Mesendoderm (in vitro differentiated cells): ENCODE measurements at regions not wholly inside any gene's neighbourhood (a gene's known extent, or its start where the extent isn't known, plus 50 kb on each side); places are given as distances from the start of the nearest gene placed in this dataset.

Experiments
- DNase-seq: peaks from one replicate; pipeline ENCODE4 v3.0.0; 2013
- H2AK5ac ChIP-seq: 2 replicates; pipeline ENCODE4 v1.6.1; 2013; ENCODE audit warnings: low read length, inconsistent platforms
- H2BK120ac ChIP-seq: 2 replicates; pipeline ENCODE4 v1.6.1; 2013; ENCODE audit warnings: low read depth, mild to moderate bottlenecking, low read length, moderate library complexity, mixed read lengths
- H2BK15ac ChIP-seq: replicated peaks from 2 replicates; pipeline ENCODE4 v1.6.1; 2013; ENCODE audit warnings: low read depth, mild to moderate bottlenecking, moderate library complexity
- H2BK5ac ChIP-seq: 2 replicates; pipeline ENCODE4 v1.6.1; 2013; ENCODE audit warnings: low read length, inconsistent platforms
- H3K18ac ChIP-seq: 2 replicates; pipeline ENCODE4 v1.6.1; 2013; ENCODE audit warnings: mild to moderate bottlenecking, low read length, mixed read lengths
- H3K23ac ChIP-seq: one replicate; pipeline ENCODE4 v1.6.1; 2013; ENCODE audit warnings: low read length
- H3K27ac ChIP-seq: 2 replicates; pipeline ENCODE4 v1.5.1; 2013; ENCODE audit warnings: low read depth, mild to moderate bottlenecking, inconsistent platforms, low read length, moderate library complexity
- H3K27me3 ChIP-seq: 2 replicates; pipeline ENCODE4 v1.6.1; 2013; ENCODE audit warnings: low read length, control low read depth, mild to moderate bottlenecking, inconsistent platforms; ENCODE audit not compliant: insufficient read depth, poor library complexity
- H3K36me3 ChIP-seq: 2 replicates; pipeline ENCODE4 v1.6.1; 2013; ENCODE audit warnings: low read length, inconsistent platforms; ENCODE audit not compliant: control insufficient read depth, insufficient read depth
- H3K4ac ChIP-seq: one replicate; pipeline ENCODE4 v1.6.1; 2013; ENCODE audit warnings: low read depth, mild to moderate bottlenecking, low read length, moderate library complexity
- H3K4me1 ChIP-seq: 2 replicates; pipeline ENCODE4 v1.6.1; 2013; ENCODE audit warnings: low read depth, low read length, inconsistent platforms; ENCODE audit not compliant: control insufficient read depth
- H3K4me2 ChIP-seq: 2 replicates; pipeline ENCODE4 v1.6.1; 2013; ENCODE audit warnings: low read length
- H3K4me3 ChIP-seq: 2 replicates; pipeline ENCODE4 v1.5.1; 2013; ENCODE audit warnings: mild to moderate bottlenecking, low read length
- H3K56ac ChIP-seq: one replicate; pipeline ENCODE4 v1.6.1; 2013; ENCODE audit warnings: low read length
- H3K79me1 ChIP-seq: 2 replicates; pipeline ENCODE4 v1.6.1; 2013; ENCODE audit warnings: low read length, inconsistent platforms
- H3K79me2 ChIP-seq: 2 replicates; pipeline ENCODE4 v1.6.1; 2013; ENCODE audit warnings: mild to moderate bottlenecking, low read length; ENCODE audit not compliant: control insufficient read depth, insufficient read depth
- H3K9ac ChIP-seq: 2 replicates; pipeline ENCODE4 v1.6.1; 2013; ENCODE audit warnings: low read length, inconsistent platforms
- H4K5ac ChIP-seq: one replicate; pipeline ENCODE4 v1.6.1; 2013; ENCODE audit warnings: low read length
- H4K8ac ChIP-seq: one replicate; pipeline ENCODE4 v1.6.1; 2013; ENCODE audit warnings: low read depth, mild to moderate bottlenecking, control low read depth, low read length, moderate library complexity
- WGBS: extraction: QIAGEN DNeasy Blood & Tissue Kit; methylation state at CpG from one replicate; pipeline ENCODE4 v1.1.7; 2013; ENCODE audit warnings: low lambda C conversion rate, missing lambda C conversion rate; ENCODE audit not compliant: insufficient coverage; ENCODE audit errors: extremely low coverage; 5-methylcytosine and 5-hydroxymethylcytosine counted together

DNA sequence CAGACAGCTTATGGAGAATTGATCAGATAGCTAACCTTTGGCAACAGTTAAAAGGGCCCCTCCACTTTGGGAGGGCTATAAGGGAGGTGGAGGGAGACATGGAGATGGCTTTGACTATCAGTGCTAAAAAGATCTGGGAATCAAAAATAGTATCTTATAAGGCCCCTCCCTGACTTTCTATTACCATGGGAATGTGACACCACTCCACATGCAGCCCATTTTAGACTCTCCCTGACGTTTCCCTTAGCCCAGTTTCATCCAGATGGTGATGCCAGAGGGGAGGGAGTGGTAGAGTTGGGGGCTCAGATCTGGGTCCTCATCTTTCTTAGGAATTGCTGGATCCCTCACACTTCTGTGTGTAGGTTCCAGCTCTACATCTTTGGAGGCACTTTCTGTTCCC lies 200.0 kb upstream of the DTNBP1 start:
- H3K79me2 ChIP-seq, result no peaks in the 10 kb centered on the region
- H4K5ac ChIP-seq, result no peak overlapping the region
- H3K36me3 ChIP-seq, result no peaks in the 10 kb centered on the region
- DNase-seq, result no peak
- H3K9ac ChIP-seq, result no peak overlapping the region
- no peak overlapping the region for H3K56ac ChIP-seq
- H2BK120ac ChIP-seq, result no peak overlapping the region
- WGBS, result no CpG with 5 or more reads among the region's 1 CpG
- H4K8ac ChIP-seq, result no peak overlapping the region
- H3K4me2 ChIP-seq, result no peak overlapping the region
- no peak overlapping the region for H3K23ac ChIP-seq
- no peak overlapping the region for H3K27ac ChIP-seq
- no peaks in the 10 kb centered on the region for H3K27me3 ChIP-seq
- H2BK5ac ChIP-seq, result no peak overlapping the region
- no peaks in the 10 kb centered on the region for H3K79me1 ChIP-seq
- no peak overlapping the region for H2AK5ac ChIP-seq
- H3K4ac ChIP-seq, result no peak overlapping the region
- no peak overlapping the region for H3K4me3 ChIP-seq
- no peak overlapping the region for H2BK15ac ChIP-seq
- H3K4me1 ChIP-seq, result no peaks in the 10 kb centered on the region
- H3K18ac ChIP-seq, result no peak overlapping the region

DNA sequence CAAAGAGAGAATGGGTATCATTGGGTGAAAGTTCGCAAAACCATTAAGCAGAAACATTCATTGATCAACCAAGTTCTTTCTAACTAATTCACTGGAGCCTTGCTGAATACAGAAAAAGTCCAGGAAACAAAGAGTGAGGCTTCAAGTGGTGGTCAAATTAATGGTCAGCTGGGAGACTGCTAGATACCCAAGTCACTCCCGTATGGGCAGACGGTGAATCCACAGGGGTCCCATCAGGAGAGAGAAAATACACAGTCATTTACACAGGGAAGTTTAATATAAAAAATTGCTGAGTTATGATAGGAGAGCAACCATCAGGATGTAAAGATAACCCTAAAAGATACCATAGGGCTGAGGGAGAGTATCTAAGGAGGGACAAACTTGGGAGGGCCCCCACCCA lies 198.7 kb upstream of the DTNBP1 start:
- no peaks in the 10 kb centered on the region for H3K27me3 ChIP-seq
- no peaks in the 10 kb centered on the region for H3K4me1 ChIP-seq
- no peak overlapping the region for H3K4me3 ChIP-seq
- no peaks in the 10 kb centered on the region for H3K36me3 ChIP-seq
- no peak overlapping the region for H3K9ac ChIP-seq
- WGBS, result no CpG with 5 or more reads among the region's 3 CpGs
- no peak overlapping the region for H3K56ac ChIP-seq
- no peak for DNase-seq
- H3K18ac ChIP-seq, result no peak overlapping the region
- H2AK5ac ChIP-seq, result no peak overlapping the region
- no peak overlapping the region for H3K27ac ChIP-seq
- H3K79me2 ChIP-seq, result no peaks in the 10 kb centered on the region
- H3K4ac ChIP-seq, result no peak overlapping the region
- no peak overlapping the region for H4K5ac ChIP-seq
- no peaks in the 10 kb centered on the region for H3K79me1 ChIP-seq
- H3K23ac ChIP-seq, result no peak overlapping the region
- no peak overlapping the region for H4K8ac ChIP-seq
- H2BK120ac ChIP-seq, result no peak overlapping the region
- H2BK15ac ChIP-seq, result no peak overlapping the region
- no peak overlapping the region for H3K4me2 ChIP-seq
- no peak overlapping the region for H2BK5ac ChIP-seq

DNA sequence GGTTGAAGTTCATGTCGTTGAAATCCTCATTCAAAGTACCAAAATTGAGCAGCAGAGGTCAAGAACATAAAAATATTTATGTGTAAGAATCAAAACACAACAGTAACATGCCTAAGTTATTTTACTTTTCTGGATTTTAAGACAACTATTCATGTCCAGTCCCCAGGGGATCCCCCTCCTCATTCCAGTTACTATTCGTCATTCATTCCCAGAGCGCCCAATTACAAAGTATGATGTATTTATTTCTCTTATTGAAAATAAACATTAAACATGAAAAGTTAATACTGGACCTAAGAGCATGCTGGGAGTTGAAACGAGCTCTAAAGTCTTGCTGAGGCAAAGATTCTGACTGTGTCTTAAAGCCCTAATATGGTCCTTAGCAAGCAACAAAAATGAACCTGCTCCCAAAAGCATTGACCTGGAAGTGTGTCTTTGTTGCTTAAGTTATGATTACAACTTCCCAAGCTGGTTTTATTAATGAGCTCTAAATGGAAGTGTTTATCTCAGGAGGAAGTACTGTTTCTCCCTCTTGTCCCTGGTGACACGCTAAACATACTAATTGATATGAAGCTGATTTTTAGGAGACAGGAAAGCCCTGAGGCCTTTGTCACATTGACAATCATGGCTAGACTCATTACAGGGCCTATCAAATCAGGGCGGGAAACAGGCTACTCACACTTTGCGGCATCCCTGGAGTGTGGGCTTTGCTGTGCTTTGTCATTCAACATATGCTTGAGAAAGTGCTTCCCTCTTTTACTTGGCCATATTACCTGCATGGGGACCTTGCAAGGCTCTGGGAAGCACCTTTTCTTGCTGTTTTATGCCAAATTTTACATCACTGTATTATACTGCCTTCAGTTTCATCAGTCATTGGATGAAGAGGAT lies 192.2 kb upstream of the DTNBP1 start:
- no peak overlapping the region for H2AK5ac ChIP-seq
- H3K4ac ChIP-seq, result no peak overlapping the region
- no peaks in the 10 kb centered on the region for H3K36me3 ChIP-seq
- H3K23ac ChIP-seq, result no peak overlapping the region
- DNase-seq, result peak; percentile 59
- H3K9ac ChIP-seq, result no peak overlapping the region
- no peaks in the 10 kb centered on the region for H3K27me3 ChIP-seq
- no peak overlapping the region for H3K4me2 ChIP-seq
- no CpG with 5 or more reads among the region's 7 CpGs for WGBS
- no peaks in the 10 kb centered on the region for H3K4me1 ChIP-seq
- no peak overlapping the region for H3K56ac ChIP-seq
- H4K8ac ChIP-seq, result no peak overlapping the region
- no peaks in the 10 kb centered on the region for H3K79me2 ChIP-seq
- H3K4me3 ChIP-seq, result no peak overlapping the region
- H2BK120ac ChIP-seq, result no peak overlapping the region
- H3K27ac ChIP-seq, result no peak overlapping the region
- no peaks in the 10 kb centered on the region for H3K79me1 ChIP-seq
- no peak overlapping the region for H2BK5ac ChIP-seq
- no peak overlapping the region for H2BK15ac ChIP-seq
- H4K5ac ChIP-seq, result no peak overlapping the region
- no peak overlapping the region for H3K18ac ChIP-seq

DNA sequence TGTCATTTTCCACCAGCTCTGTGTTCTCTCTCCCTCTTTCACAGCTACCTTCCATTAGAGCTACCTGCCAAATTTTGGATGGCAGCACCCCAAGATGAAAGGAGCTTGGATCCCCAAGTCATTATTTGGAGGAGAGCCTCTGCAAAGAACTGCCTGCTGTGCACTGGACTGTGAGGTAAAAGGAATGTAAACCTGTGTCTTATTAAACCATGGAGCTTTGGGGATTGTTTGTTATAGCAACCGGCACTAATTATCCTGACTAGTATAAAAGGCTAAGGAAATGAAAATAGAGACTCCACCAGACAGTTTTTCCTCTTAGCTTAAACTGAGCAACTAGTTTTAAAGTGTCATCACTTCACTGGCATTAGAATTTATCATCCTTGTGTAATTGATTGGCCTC lies 191.6 kb upstream of the DTNBP1 start:
- Histone ChIP-seq H3K79me2 (no peaks in the 10 kb centered on the region), H4K5ac (no peak overlapping the region), H3K4me2 (no peak overlapping the region), H2AK5ac (no peak overlapping the region), H4K8ac (no peak overlapping the region), H3K27ac (no peak overlapping the region), H3K18ac (no peak overlapping the region), H3K9ac (no peak overlapping the region), H3K56ac (no peak overlapping the region), H2BK15ac (no peak overlapping the region), H3K4me1 (no peaks in the 10 kb centered on the region), H2BK5ac (no peak overlapping the region), H3K27me3 (no peaks in the 10 kb centered on the region), H3K23ac (no peak overlapping the region), H3K4ac (no peak overlapping the region), H2BK120ac (no peak overlapping the region), H3K79me1 (no peaks in the 10 kb centered on the region), H3K4me3 (no peak overlapping the region), H3K36me3 (no peaks in the 10 kb centered on the region)
- DNase-seq, result no peak
- no CpG with 5 or more reads among the region's 1 CpG for WGBS

DNA sequence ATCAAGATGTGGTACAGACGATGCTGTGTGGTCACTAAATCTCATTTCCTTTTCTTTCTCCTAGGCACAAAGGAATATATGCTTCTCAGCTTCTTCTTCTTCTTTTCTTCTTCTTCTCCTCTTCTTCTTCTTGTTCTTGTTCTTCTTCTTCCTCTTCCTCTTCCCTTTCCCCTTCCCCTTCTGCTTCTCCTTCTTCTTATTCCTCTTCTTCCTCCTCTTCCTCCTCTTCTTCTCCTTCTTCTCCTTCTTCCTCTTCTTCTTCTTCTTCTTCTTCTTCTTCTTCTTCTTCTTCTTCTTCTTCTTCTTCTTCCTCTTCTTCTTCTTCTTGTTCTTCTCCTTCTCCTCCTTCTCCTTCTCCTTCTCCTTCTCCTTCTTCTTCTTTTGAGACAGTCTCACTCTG lies 190.4 kb upstream of the DTNBP1 start:
- DNase-seq, result no peak
- Histone ChIP-seq H3K4me2 (no peak overlapping the region), H4K8ac (no peak overlapping the region), H3K79me1 (no peaks in the 10 kb centered on the region), H2BK5ac (no peak overlapping the region), H4K5ac (no peak overlapping the region), H3K4me1 (no peaks in the 10 kb centered on the region), H3K27ac (no peak overlapping the region), H3K23ac (no peak overlapping the region), H2BK120ac (no peak overlapping the region), H3K4ac (no peak overlapping the region), H3K18ac (no peak overlapping the region), H3K56ac (no peak overlapping the region), H3K9ac (no peak overlapping the region), H3K4me3 (no peak overlapping the region), H3K79me2 (no peaks in the 10 kb centered on the region), H2BK15ac (no peak overlapping the region), H3K36me3 (no peaks in the 10 kb centered on the region), H3K27me3 (no peaks in the 10 kb centered on the region), H2AK5ac (no peak overlapping the region)
- no CpG with 5 or more reads among the region's 1 CpG for WGBS

DNA sequence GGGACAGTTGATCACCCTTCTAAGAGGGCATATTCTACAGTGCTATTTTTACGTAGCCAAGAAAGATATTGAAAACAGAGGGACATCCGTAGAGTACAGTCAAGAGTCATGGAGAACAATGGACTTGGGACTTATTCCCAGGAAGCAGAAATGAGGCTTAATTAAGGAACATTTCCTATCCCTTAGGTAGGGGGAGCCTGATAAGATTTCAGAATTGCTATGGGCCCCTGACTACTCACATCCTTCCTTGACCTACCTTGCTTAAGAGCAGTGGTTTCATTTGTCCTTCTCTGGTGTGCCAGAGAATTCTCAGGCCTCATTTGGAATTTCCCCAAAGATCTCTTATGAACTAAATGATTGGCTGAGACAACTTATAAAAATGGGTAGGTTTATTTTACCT lies 189.5 kb upstream of the DTNBP1 start:
- H3K4me3 ChIP-seq, result no peak overlapping the region
- no CpG with 5 or more reads among the region's 2 CpGs for WGBS
- no peak overlapping the region for H2BK15ac ChIP-seq
- H4K8ac ChIP-seq, result no peak overlapping the region
- H4K5ac ChIP-seq, result no peak overlapping the region
- no peak overlapping the region for H3K27ac ChIP-seq
- H3K79me2 ChIP-seq, result no peaks in the 10 kb centered on the region
- no peak overlapping the region for H3K4ac ChIP-seq
- H3K36me3 ChIP-seq, result no peaks in the 10 kb centered on the region
- no peak overlapping the region for H3K9ac ChIP-seq
- H2AK5ac ChIP-seq, result no peak overlapping the region
- DNase-seq, result no peak
- H3K4me2 ChIP-seq, result no peak overlapping the region
- H3K79me1 ChIP-seq, result no peaks in the 10 kb centered on the region
- no peak overlapping the region for H3K56ac ChIP-seq
- no peak overlapping the region for H3K23ac ChIP-seq
- no peaks in the 10 kb centered on the region for H3K27me3 ChIP-seq
- no peak overlapping the region for H3K18ac ChIP-seq
- no peak overlapping the region for H2BK5ac ChIP-seq
- H2BK120ac ChIP-seq, result no peak overlapping the region
- no peaks in the 10 kb centered on the region for H3K4me1 ChIP-seq
